Stimulated activated CD4-positive, alpha-beta T cell treated with anti-CD3 and anti-CD28 coated beads, Interleukin-2, amount 100 ng/mL, for 24 hours (primary cell): ENCODE measurements at regions not wholly inside any gene's neighbourhood (a gene's known extent, or its start where the extent isn't known, plus 50 kb on each side); places are given as distances from the start of the nearest gene placed in this dataset.

Experiments
- DNase-seq, 2 donors: peaks; one replicate each; pipeline ENCODE4 v3.0.0-alpha.2; 2020

GRCh38 chr7:155360495-155361345 is 63.0 kb downstream of the INSIG1 start:
- DNase-seq: no peak

- no peak for DNase-seq
Measured at GRCh38 chr7:155361346-155361680, 63.6 kb downstream of the INSIG1 start.

DNA sequence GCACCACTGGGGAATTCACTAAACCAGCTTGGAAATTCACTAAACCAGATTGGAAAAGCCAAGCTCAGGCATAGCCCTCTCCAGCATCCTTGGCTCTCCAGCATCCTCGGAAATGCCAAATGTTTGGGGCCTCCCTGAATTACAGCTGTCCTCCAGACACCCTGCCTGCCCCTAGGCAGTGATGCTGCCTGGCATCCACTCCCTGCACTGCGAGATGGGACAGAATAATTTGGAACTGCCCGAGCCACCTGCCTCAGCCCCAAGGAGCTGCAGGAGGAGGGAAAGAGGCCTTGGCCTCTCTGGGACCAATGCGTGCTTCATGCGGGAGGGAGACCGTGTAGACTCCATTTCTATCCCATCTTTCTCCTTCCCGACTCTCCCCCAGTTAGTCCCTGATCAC is 64.3 kb downstream of the INSIG1 start:
- no peak for DNase-seq

- DNase-seq: no peak
Measured at GRCh38 chr7:155362380-155363145, 64.9 kb downstream of the INSIG1 start.

DNA sequence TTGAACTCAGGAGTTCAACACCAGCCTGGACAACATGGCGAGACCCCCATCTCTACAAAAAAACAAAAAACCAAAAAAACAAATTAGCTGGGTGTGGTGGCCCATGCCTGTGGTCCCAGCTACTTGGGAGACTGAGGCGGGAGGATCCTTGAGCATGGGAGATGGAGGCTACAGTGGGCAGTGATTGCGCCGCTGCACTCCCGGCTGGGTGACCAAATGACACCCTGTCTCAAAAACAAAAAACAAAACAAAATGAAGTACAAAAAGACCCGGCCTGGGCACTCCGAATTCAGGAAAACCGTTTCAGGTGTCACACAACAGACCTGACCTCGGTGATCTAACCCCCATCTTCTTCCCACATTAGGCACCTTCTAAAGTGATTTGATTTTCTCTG is 65.5 kb downstream of the INSIG1 start:
- no peak for DNase-seq

DNA sequence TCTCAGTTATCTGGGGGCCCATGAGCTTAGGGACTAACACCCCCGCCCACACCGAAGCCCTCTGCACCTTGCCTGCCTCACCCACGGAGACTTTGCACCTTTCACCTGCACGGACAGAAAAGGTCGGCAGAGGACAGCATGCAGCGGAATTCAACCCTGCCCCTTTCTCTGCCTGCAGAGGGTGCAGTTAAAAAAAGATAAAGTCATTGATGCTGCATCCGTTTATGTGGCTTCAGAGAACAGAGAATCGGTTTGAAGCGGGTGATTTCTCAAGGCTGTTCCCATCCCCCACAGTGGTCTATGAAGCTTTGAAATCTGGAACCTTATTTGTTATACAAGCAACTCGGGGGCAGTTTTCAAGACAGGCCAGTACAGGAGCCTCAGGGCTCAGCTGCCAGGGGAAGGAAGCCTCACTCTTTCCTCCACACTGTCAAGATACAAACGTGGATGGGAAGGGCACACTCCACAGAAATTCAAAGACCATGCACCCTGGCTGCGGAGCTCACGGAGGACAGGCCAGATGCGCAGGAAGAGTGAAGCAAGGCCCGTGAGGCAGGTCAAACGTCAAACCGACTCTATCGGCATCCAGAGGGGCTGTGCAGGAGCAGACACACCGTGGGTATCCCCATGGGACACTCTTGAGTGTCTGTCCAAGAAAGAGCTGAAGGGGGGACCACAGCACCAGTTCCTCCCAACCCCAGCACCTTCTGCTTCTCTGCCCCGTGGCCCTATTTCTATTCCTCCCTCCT is 66.3 kb downstream of the INSIG1 start:
- no peak for DNase-seq

DNA sequence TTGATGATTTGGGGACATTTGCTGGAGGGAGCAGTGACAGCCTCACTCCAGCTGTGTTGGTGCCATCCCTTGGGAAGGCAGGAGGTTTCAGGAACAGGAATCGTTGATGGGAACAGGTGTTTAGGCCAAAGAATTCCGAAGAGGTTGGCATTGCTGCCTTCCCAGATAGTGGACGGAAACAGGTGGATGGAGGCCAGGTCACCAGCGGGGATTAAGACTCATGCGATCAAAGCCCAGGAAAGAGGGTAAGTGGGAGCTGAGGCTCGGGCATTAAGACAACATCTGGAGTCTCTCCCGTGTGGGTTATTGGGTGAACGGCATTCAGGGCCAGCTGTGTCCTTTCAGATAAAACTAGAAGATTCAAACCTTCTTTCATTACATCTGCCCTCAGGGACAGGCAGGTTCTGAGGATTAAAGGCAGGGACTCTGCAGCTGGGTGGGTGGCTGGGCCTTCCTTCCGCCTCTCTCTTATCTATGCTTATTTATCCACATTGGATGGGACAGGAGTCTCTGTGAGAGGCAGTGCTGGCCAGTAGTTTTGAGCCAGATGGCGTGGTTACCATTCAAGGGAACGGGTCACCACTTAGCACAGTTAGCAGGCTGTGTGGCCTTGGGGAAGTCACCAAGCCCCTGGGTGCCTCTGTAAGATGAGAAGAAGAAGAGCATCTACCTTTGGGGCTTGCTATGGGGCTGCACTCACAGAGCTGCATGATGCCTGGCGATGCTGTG is 67.6 kb downstream of the INSIG1 start:
- no peak for DNase-seq

- no peak for DNase-seq
Measured at GRCh38 chr7:155368894-155369600, 71.4 kb downstream of the INSIG1 start.

DNA sequence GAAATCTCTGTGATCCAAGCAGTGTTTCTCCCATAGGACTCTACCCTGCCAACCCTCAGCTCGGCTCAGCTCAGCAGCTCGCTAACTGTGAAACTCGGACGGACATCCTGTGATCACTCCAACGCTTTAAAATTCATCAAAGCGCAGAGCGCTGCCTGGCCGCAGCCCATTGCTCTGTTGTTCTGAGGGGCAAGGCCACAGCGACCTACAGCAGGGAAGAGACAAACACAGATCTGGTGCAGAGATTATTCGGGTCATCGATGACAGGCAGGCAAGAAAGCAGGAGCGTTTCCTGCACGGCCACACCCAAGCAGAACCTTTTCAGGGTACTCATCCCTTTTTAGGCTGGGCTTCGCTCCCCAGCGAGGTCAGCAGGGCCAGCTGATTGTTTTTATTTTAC is 72.1 kb downstream of the INSIG1 start:
- no peak for DNase-seq

DNA sequence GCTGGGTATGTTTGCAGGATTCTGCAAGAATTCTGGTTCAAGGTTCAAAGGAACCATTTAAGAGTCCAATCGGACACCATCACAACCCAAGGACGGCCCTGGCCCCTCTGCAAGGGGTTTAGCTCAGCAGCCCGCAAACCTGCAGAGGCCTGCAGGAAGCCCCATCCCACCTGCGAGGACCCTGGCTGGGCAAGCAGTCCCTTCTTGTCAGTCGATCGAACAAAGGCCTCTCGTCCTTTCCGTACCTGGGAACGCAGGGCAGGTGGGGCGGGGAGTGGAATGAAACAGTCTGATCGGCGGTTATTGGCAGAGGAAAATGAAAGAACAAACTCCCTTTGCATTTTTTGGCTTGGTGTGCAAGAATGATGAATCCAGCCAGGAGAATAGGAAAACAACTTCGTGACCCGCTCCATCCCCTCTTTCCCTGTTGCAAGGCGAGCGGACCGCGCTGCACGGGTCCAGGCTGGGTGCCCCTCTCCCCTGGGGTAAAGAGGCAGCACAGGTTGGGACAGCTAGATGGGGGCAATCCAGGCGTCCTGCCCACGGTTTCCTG is 73.7 kb downstream of the INSIG1 start:
- DNase-seq: no peak

- peak in 1 of 2 donors; percentile 40 for DNase-seq
Measured at GRCh38 chr7:155371884-155372781, 74.5 kb downstream of the INSIG1 start.

- no peak for DNase-seq
Measured at GRCh38 chr7:155372782-155373358, 75.2 kb downstream of the INSIG1 start.

GRCh38 chr7:155373359-155374273 is 75.9 kb downstream of the INSIG1 start:
- DNase-seq: no peak

- DNase-seq: no peak
Measured at GRCh38 chr7:155374276-155375252, 76.9 kb downstream of the INSIG1 start.

- DNase-seq: no peak
Measured at GRCh38 chr7:155375337-155376277, 77.9 kb downstream of the INSIG1 start.

DNA sequence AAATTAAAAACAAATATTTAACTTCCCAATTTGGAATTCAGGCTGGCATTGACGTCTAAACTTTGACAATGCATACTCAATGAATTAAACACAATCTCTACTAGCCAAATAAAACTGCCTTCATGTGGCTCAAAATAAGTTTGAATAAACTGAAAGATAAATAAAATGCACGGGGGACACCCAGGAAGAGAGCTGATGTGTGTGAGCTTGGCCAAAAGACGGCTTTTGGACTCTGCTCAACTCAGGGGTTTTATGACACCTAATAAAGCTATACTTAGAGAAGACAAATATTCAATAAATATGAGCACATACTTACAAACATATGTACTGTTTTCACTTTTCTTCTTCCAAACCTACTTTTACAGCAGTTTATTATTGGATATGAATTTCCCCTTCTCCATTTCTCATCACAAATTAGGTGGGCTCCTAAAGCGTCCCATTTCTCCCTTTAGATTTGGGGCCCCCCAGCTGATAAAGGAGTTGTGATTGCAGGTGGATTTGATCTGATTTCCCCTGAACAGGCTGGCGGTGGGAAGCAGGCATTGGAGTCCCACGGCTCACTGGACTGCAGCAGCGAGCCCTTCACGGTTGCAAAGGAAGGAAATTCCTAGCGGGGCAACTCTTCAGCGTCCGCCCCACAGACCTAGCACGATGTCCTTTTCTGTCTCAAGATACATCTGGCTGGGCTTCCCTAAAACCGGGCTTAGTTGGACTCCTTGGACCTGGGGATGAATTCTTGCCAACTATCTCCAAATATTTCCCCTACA is 79.6 kb downstream of the INSIG1 start:
- no peak for DNase-seq
